Endothelial cell of umbilical vein (primary cell): ENCODE measurements at regions not wholly inside any gene's neighbourhood (a gene's known extent, or its start where the extent isn't known, plus 50 kb on each side); places are given as distances from the start of the nearest gene placed in this dataset.

ENCODE experiments used
- BruUV-seq: library from RNA; stranded (reverse); fragments of 400-500 nt; replicated peaks from 2 replicates; lab custom pipeline; 2021; lab: Mats Ljungman, UMichigan
- CTCF ChIA-PET: fragments of 300-600, 350-600 bp; sonication (Branson Sonifier 250); formaldehyde crosslinking; loops from one replicate; lab custom pipeline; 2021; ENCODE audit warnings: antibody characterized with exemption, inconsistent platforms; lab: Charles Lee
- POLR2A ChIA-PET: fragments of 300-600, 350-600 bp; sonication (Branson Sonifier 250); formaldehyde crosslinking; loops from one replicate; lab custom pipeline; 2021; ENCODE audit warnings: antibody characterized with exemption, inconsistent platforms; lab: Charles Lee
- DNase-seq: peaks from one replicate; pipeline ENCODE4 v3.0.0-alpha.2; 2011; ENCODE audit warnings: low read depth, low spot score
- FAIRE-seq: peaks from 2 replicates; lab custom pipeline; 2011; peaks lifted over from hg19 to GRCh38; lab: Jason Lieb, UNC
- H2AFZ ChIP-seq: 2 replicates; pipeline ENCODE4 v1.6.0; 2012; ENCODE audit warnings: low read depth, low read length, control low read depth, inconsistent platforms
- H3K27ac ChIP-seq: 2 replicates; pipeline ENCODE4 v1.5.1; 2011; ENCODE audit warnings: low read depth, mild to moderate bottlenecking, control low read depth, low read length, moderate library complexity; ENCODE audit not compliant: insufficient read depth
- H3K27me3 ChIP-seq, 2 experiments: 2 replicates each; pipeline versions ENCODE4 v1.6.0 to v1.6.1; 2011; ENCODE audit warnings: low read length in 2 of 2, mixed read lengths in 1 of 2; ENCODE audit not compliant: control insufficient read depth in 2 of 2, insufficient read depth in 2 of 2
- H3K36me3 ChIP-seq, 2 experiments: 2 replicates in 1 of 2; 3 replicates in 1 of 2; pipeline ENCODE4 v1.5.1; 2011; ENCODE audit warnings: low read length in 2 of 2, mild to moderate bottlenecking in 1 of 2, moderate library complexity in 1 of 2; ENCODE audit not compliant: control insufficient read depth in 2 of 2, insufficient read depth in 2 of 2; ENCODE audit errors: extremely low read depth in 1 of 2
- H3K4me1 ChIP-seq: 3 replicates; pipeline ENCODE4 v1.5.1; 2011; ENCODE audit warnings: mild to moderate bottlenecking, low read length; ENCODE audit not compliant: control insufficient read depth, insufficient read depth; ENCODE audit errors: extremely low read depth
- H3K4me2 ChIP-seq: 2 replicates; pipeline ENCODE4 v1.6.1; 2011; ENCODE audit warnings: low read length, control low read depth, mixed read lengths; ENCODE audit not compliant: insufficient read depth
- H3K4me3 ChIP-seq, 3 experiments: fragments of 200-600 bp in 1 of 3; sonication (generic), shearing (Covaris generic) in 1 of 3; replicated peaks in 1 of 3; 2 replicates each; pipeline ENCODE4 v1.5.1; 2011 to 2016; ENCODE audit warnings: control low read depth in 3 of 3, low read length in 3 of 3, mild to moderate bottlenecking in 2 of 3, inconsistent platforms in 1 of 3, low read depth in 1 of 3, moderate library complexity in 1 of 3; ENCODE audit not compliant: insufficient read depth in 1 of 3
- H3K79me2 ChIP-seq: 2 replicates; pipeline ENCODE4 v1.6.0; 2012; ENCODE audit warnings: low read length, inconsistent platforms; ENCODE audit not compliant: control insufficient read depth, insufficient read depth
- H3K9ac ChIP-seq: replicated peaks from 2 replicates; pipeline ENCODE3; 2011; ENCODE audit warnings: low read length, control low read depth; ENCODE audit not compliant: insufficient read depth; ENCODE audit errors: extremely low read depth
- H3K9me1 ChIP-seq: replicated peaks from 3 replicates; pipeline ENCODE4 v1.6.0; 2011; ENCODE audit warnings: mild to moderate bottlenecking, low read length; ENCODE audit not compliant: control insufficient read depth, insufficient read depth; ENCODE audit errors: extremely low read depth
- H3K9me3 ChIP-seq: replicated peaks from 2 replicates; pipeline ENCODE4 v1.5.1; 2012; ENCODE audit warnings: low read length, inconsistent platforms; ENCODE audit not compliant: control insufficient read depth, insufficient read depth
- H4K20me1 ChIP-seq: replicated peaks from 2 replicates; pipeline ENCODE3; 2011; ENCODE audit warnings: mild to moderate bottlenecking, low read length; ENCODE audit not compliant: control insufficient read depth, insufficient read depth; ENCODE audit errors: extremely low read depth
- CTCF ChIP-seq, 2 donors: IDR thresholded peaks; 1 replicate in 1 of 2; 2 replicates in 1 of 2; pipeline ENCODE4 v1.5.1; 2011; ENCODE audit warnings: low read length in 2 of 2, mild to moderate bottlenecking in 2 of 2, moderate library complexity in 2 of 2, control low read depth in 1 of 2, inconsistent platforms in 1 of 2, low read depth in 1 of 2; ENCODE audit not compliant: insufficient read depth in 1 of 2; ENCODE audit errors: extremely low read depth in 1 of 2
- EZH2 ChIP-seq: IDR thresholded peaks from 2 replicates; pipeline ENCODE4 v1.6.1; 2012; ENCODE audit warnings: borderline replicate concordance, low read depth, mild to moderate bottlenecking, moderate library complexity, low read length, inconsistent platforms; ENCODE audit not compliant: severe bottlenecking
- FOS ChIP-seq: IDR thresholded peaks from 2 replicates; pipeline ENCODE4 v1.6.1; 2011; ENCODE audit warnings: mild to moderate bottlenecking, low read length, moderate library complexity, borderline replicate concordance; ENCODE audit not compliant: insufficient read depth
- GATA2 ChIP-seq: IDR thresholded peaks from 2 replicates; pipeline ENCODE4 v1.7.0; 2011; ENCODE audit warnings: low read depth, mild to moderate bottlenecking, moderate library complexity, mixed read lengths, low read length; ENCODE audit not compliant: insufficient read length, insufficient read depth
- JUN ChIP-seq: IDR thresholded peaks from 2 replicates; pipeline ENCODE4 v1.6.1; 2011; ENCODE audit warnings: borderline replicate concordance, low read depth; ENCODE audit not compliant: insufficient read length, insufficient read depth
- MAX ChIP-seq: IDR thresholded peaks from 2 replicates; pipeline ENCODE4 v1.6.1; 2011; ENCODE audit not compliant: insufficient read depth, insufficient read length
- MYC ChIP-seq: IDR thresholded peaks from one replicate; pipeline ENCODE4 v1.6.1; 2011; ENCODE audit warnings: mild to moderate bottlenecking, low read depth, low read length
- POLR2A ChIP-seq: IDR thresholded peaks from 2 replicates; pipeline ENCODE4 v1.6.1; 2012; ENCODE audit warnings: low read depth, mild to moderate bottlenecking, control low read depth, low read length
- POLR2AphosphoS5 ChIP-seq: IDR thresholded peaks from 2 replicates; pipeline ENCODE4 v1.6.1; 2012; ENCODE audit warnings: low read depth, mild to moderate bottlenecking, control low read depth, low read length, moderate library complexity; ENCODE audit not compliant: insufficient read depth
- dilution Hi-C: fragments of 300-500 bp; cut with MboI; formaldehyde crosslinking; loops from one replicate; pipeline ENCODE4 v1.15.0; 2019; ENCODE audit warnings: low sequenced_read_pairs; ENCODE audit not compliant: extremely low pct_ligation_motif_present
- intact Hi-C: fragments of 100-400 bp; cut with micrococcal nuclease; formaldehyde crosslinking; loops from one replicate; pipeline ENCODE4 v1.10.0; 2022

GRCh38 chr6:2375443-2375842, 130.0 kb upstream of the GMDS start:
- no peak for DNase-seq
- FAIRE-seq: no peak
- no peaks in the 10 kb centered on the region for H3K79me2 ChIP-seq
- H4K20me1 ChIP-seq: no peaks in the 10 kb centered on the region
- H2AFZ ChIP-seq: no peak overlapping the region
- intact Hi-C loops (no loop called here), dilution Hi-C loops (no loop called here)
- no TSS peak for BruUV-seq
- H3K4me1 ChIP-seq: peaks cover 15% of the 10 kb centered on the region
- H3K9me1 ChIP-seq: no peaks in the 10 kb centered on the region
- H3K4me2 ChIP-seq: no peak overlapping the region
- no peaks in the 10 kb centered on the region for H3K27me3 ChIP-seq
- no peak overlapping the region for H3K4me3 ChIP-seq
- POLR2A ChIA-PET: no interaction called here
- H3K9ac ChIP-seq: no peak overlapping the region
- no peaks in the 10 kb centered on the region for H3K36me3 ChIP-seq
- no peak overlapping the region for H3K27ac ChIP-seq
- CTCF ChIA-PET: no interaction called here
- no peak for TF ChIP-seq POLR2A
- TF ChIP-seq MYC: no peak
- no peak for TF ChIP-seq CTCF (IDR thresholded peaks at IDR 0.05; ENCODE audit: extremely low read depth in 1 of 2, insufficient read depth in 1 of 2, low read depth in 1 of 2, low read length in 2 of 2)
- TF ChIP-seq POLR2AphosphoS5: no peak
- TF ChIP-seq GATA2: no peak
- no peak for TF ChIP-seq FOS
- no peak for TF ChIP-seq MAX
- TF ChIP-seq JUN: no peak
- TF ChIP-seq EZH2: no peak
- no peaks in the 10 kb centered on the region for H3K9me3 ChIP-seq
